Neural progenitor cell (in vitro differentiated cells): ENCODE measurements at regions not wholly inside any gene's neighbourhood (a gene's known extent, or its start where the extent isn't known, plus 50 kb on each side); places are given as distances from the start of the nearest gene placed in this dataset.

Experiments
- DNase-seq: peaks from one replicate; pipeline ENCODE4 v3.0.0-alpha.2; 2016; ENCODE audit warnings: low spot score
- H2AFZ ChIP-seq: fragments of 200-600 bp; sonication (generic); replicated peaks from 2 replicates; pipeline ENCODE4 v1.6.1; 2016; ENCODE audit warnings: antibody characterized with exemption
- H3F3A ChIP-seq: fragments of 200-600 bp; sonication (generic); 2 replicates; pipeline ENCODE4 v1.6.1; 2016; ENCODE audit warnings: antibody characterized with exemption, low read depth
- H3K27ac ChIP-seq: fragments of 200-600 bp; sonication (generic); 2 replicates; pipeline ENCODE4 v1.5.1; 2016; ENCODE audit warnings: mild to moderate bottlenecking
- H3K27me3 ChIP-seq: fragments of 200-600 bp; sonication (generic); 2 replicates; pipeline ENCODE4 v1.6.1; 2016; ENCODE audit warnings: mild to moderate bottlenecking, moderate library complexity
- H3K36me3 ChIP-seq: fragments of 200-600 bp; sonication (generic); 2 replicates; pipeline ENCODE4 v1.5.1; 2016
- H3K4me1 ChIP-seq: fragments of 200-600 bp; sonication (generic); 2 replicates; pipeline ENCODE4 v1.6.1; 2016; ENCODE audit warnings: mixed run types
- H3K4me2 ChIP-seq: fragments of 200-600 bp; sonication (generic); 2 replicates; pipeline ENCODE4 v1.6.1; 2016
- H3K4me3 ChIP-seq: fragments of 200-600 bp; sonication (generic); 2 replicates; pipeline ENCODE4 v1.5.1; 2016
- H3K79me2 ChIP-seq: fragments of 200-600 bp; sonication (generic); 2 replicates; pipeline ENCODE4 v1.6.1; 2016; ENCODE audit warnings: low read depth
- H3K9ac ChIP-seq: fragments of 200-600 bp; sonication (generic); 2 replicates; pipeline ENCODE4 v1.6.1; 2016
- H3K9me3 ChIP-seq: fragments of 200-600 bp; sonication (generic); 2 replicates; pipeline ENCODE4 v1.5.1; 2016; ENCODE audit warnings: low read depth
- H4K20me1 ChIP-seq: fragments of 200-600 bp; sonication (generic); 2 replicates; pipeline ENCODE4 v1.6.1; 2016; ENCODE audit warnings: low read depth
- H3K27ac Mint-ChIP-seq: 3 replicates; pipeline ENCODE4 v1.8.0; 2021; ENCODE audit warnings: mixed read lengths
- H3K27me3 Mint-ChIP-seq: 2 replicates; pipeline ENCODE4 v1.8.0; 2022; ENCODE audit warnings: low read depth, mild to moderate bottlenecking, inconsistent platforms, moderate library complexity, mixed read lengths; ENCODE audit not compliant: insufficient read depth
- H3K36me3 Mint-ChIP-seq: 3 replicates; pipeline ENCODE4 v1.8.0; 2021; ENCODE audit warnings: mixed read lengths
- H3K4me1 Mint-ChIP-seq: 3 replicates; pipeline ENCODE4 v1.8.0; 2021; ENCODE audit warnings: mixed read lengths
- H3K4me3 Mint-ChIP-seq: 3 replicates; pipeline ENCODE4 v1.8.0; 2021; ENCODE audit warnings: mild to moderate bottlenecking, moderate library complexity, mixed read lengths
- H3K9me3 Mint-ChIP-seq: 3 replicates; pipeline ENCODE4 v1.8.0; 2020; ENCODE audit warnings: mixed read lengths
- CTCF ChIP-seq: fragments of 200-600 bp; sonication (generic); IDR thresholded peaks from 2 replicates; pipeline ENCODE4 v1.5.1; 2017; ENCODE audit warnings: antibody characterized with exemption, mild to moderate bottlenecking
- EZH2 ChIP-seq: fragments of 200-600 bp; sonication (generic); IDR thresholded peaks from 2 replicates; pipeline ENCODE4 v1.6.1; 2017; ENCODE audit warnings: antibody characterized with exemption, mild to moderate bottlenecking, moderate library complexity
- EZH2phosphoT487 ChIP-seq: fragments of 200-600 bp; sonication (generic); IDR thresholded peaks from 2 replicates; pipeline ENCODE4 v1.6.1; 2017; ENCODE audit warnings: antibody characterized with exemption

GRCh38 chr10:43976292-43976691 is 327.6 kb upstream of the ZNF32 start:
- H3F3A ChIP-seq: no peaks in the 10 kb centered on the region
- no peaks in the 10 kb centered on the region for H3K36me3 ChIP-seq
- Mint-ChIP-seq H3K4me1 (no peaks in the 10 kb centered on the region), H3K9me3 (peaks cover 2% of the 10 kb centered on the region), H3K27ac (no peak overlapping the region), H3K27me3 (peaks cover 3% of the 10 kb centered on the region), H3K4me3 (no peak overlapping the region), H3K36me3 (no peaks in the 10 kb centered on the region)
- no peak overlapping the region for H3K4me2 ChIP-seq
- H3K27me3 ChIP-seq: no peaks in the 10 kb centered on the region
- no peaks in the 10 kb centered on the region for H3K79me2 ChIP-seq
- TF ChIP-seq CTCF: no peak
- no peak for TF ChIP-seq EZH2
- TF ChIP-seq EZH2phosphoT487: no peak
- H3K27ac ChIP-seq: no peak overlapping the region
- H4K20me1 ChIP-seq: no peaks in the 10 kb centered on the region
- no peak overlapping the region for H3K4me3 ChIP-seq
- H3K9me3 ChIP-seq: no peaks in the 10 kb centered on the region
- no peak overlapping the region for H2AFZ ChIP-seq
- H3K4me1 ChIP-seq: no peaks in the 10 kb centered on the region
- DNase-seq: no peak
- no peak overlapping the region for H3K9ac ChIP-seq

- Mint-ChIP-seq H3K4me1 (peaks cover 9% of the 10 kb centered on the region), H3K4me3 (no peak overlapping the region), H3K9me3 (peaks cover 2% of the 10 kb centered on the region), H3K36me3 (no peaks in the 10 kb centered on the region), H3K27ac (no peak overlapping the region), H3K27me3 (peaks cover 3% of the 10 kb centered on the region)
- Histone ChIP-seq H3K4me1 (no peaks in the 10 kb centered on the region), H3K27me3 (no peaks in the 10 kb centered on the region), H2AFZ (no peak overlapping the region), H3K4me3 (no peak overlapping the region), H3F3A (no peaks in the 10 kb centered on the region), H3K4me2 (no peak overlapping the region), H3K9me3 (no peaks in the 10 kb centered on the region), H3K79me2 (no peaks in the 10 kb centered on the region), H3K27ac (no peak overlapping the region), H3K36me3 (no peaks in the 10 kb centered on the region), H3K9ac (no peak overlapping the region), H4K20me1 (no peaks in the 10 kb centered on the region)
- DNase-seq: no peak
- TF ChIP-seq CTCF (no peak), EZH2phosphoT487 (no peak), EZH2 (no peak)
These were observed 325.1 kb upstream of the ZNF32 start for GRCh38 chr10:43973801-43974200.

GRCh38 chr10:43972976-43973647 is 324.4 kb upstream of the ZNF32 start:
- peaks cover 3% of the 10 kb centered on the region for H3K27me3 Mint-ChIP-seq
- TF ChIP-seq EZH2 (no peak), CTCF (no peak), EZH2phosphoT487 (no peak)
- H3K9ac ChIP-seq: no peak overlapping the region
- no peaks in the 10 kb centered on the region for H3K9me3 ChIP-seq
- H2AFZ ChIP-seq: no peak overlapping the region
- no peak overlapping the region for H3K27ac ChIP-seq
- DNase-seq: no peak
- H3F3A ChIP-seq: no peaks in the 10 kb centered on the region
- H3K36me3 Mint-ChIP-seq: no peaks in the 10 kb centered on the region
- no peaks in the 10 kb centered on the region for H3K36me3 ChIP-seq
- peaks cover 2% of the 10 kb centered on the region for H3K9me3 Mint-ChIP-seq
- no peak overlapping the region for H3K27ac Mint-ChIP-seq
- H3K4me3 Mint-ChIP-seq: no peak overlapping the region
- H3K4me1 Mint-ChIP-seq: peaks cover 9% of the 10 kb centered on the region
- no peak overlapping the region for H3K4me2 ChIP-seq
- no peak overlapping the region for H3K4me3 ChIP-seq
- H3K79me2 ChIP-seq: no peaks in the 10 kb centered on the region
- no peaks in the 10 kb centered on the region for H3K4me1 ChIP-seq
- no peaks in the 10 kb centered on the region for H3K27me3 ChIP-seq
- no peaks in the 10 kb centered on the region for H4K20me1 ChIP-seq
